Parathyroid adenoma (tissue), 2 donors: ENCODE measurements at regions not wholly inside any gene's neighbourhood (a gene's known extent, or its start where the extent isn't known, plus 50 kb on each side); places are given as distances from the start of the nearest gene placed in this dataset.
"Not testable (repeated sequence)": the region's sequence is repeated elsewhere in the genome, so short reads cannot be mapped to it uniquely, and the experiment has no call there.

Source experiments
- H2AFZ ChIP-seq: fragments of 300-600 bp; sonication (generic); one replicate; pipeline ENCODE4 v1.7.0; 2017; ENCODE audit warnings: antibody characterized with exemption, mild to moderate bottlenecking
- H3K27ac ChIP-seq: fragments of 300-600 bp; sonication (generic); one replicate; pipeline ENCODE4 v1.7.0; 2017
- H3K27me3 ChIP-seq: fragments of 300-600 bp; sonication (generic); one replicate; pipeline ENCODE4 v1.7.0; 2017; ENCODE audit warnings: low read length; ENCODE audit not compliant: control insufficient read depth, insufficient read depth
- H3K36me3 ChIP-seq: fragments of 300-600 bp; sonication (generic); one replicate; pipeline ENCODE4 v1.7.0; 2017; ENCODE audit warnings: low read length; ENCODE audit not compliant: control insufficient read depth, insufficient read depth
- H3K4me1 ChIP-seq: fragments of 300-600 bp; sonication (generic); one replicate; pipeline ENCODE4 v1.7.0; 2017; ENCODE audit warnings: control low read depth
- H3K4me2 ChIP-seq: fragments of 300-600 bp; sonication (generic); one replicate; pipeline ENCODE4 v1.7.0; 2017; ENCODE audit warnings: low read length
- H3K4me3 ChIP-seq: fragments of 300-600 bp; sonication (generic); one replicate; pipeline ENCODE4 v1.7.0; 2017; ENCODE audit warnings: low read depth, low read length
- H3K79me2 ChIP-seq: fragments of 300-600 bp; sonication (generic); one replicate; pipeline ENCODE4 v1.7.0; 2017; ENCODE audit warnings: control low read depth
- H3K9ac ChIP-seq: fragments of 300-600 bp; sonication (generic); one replicate; pipeline ENCODE4 v1.7.0; 2017; ENCODE audit warnings: mild to moderate bottlenecking
- H3K9me3 ChIP-seq: fragments of 300-600 bp; sonication (generic); one replicate; pipeline ENCODE4 v1.7.0; 2017; ENCODE audit warnings: low read length; ENCODE audit not compliant: control insufficient read depth
- TF ChIP-seq, protein P1 (sequence below): fragments of 300-600 bp; sonication (generic); IDR thresholded peaks from one replicate; pipeline ENCODE4 v1.7.0; 2017; ENCODE audit warnings: antibody characterized with exemption, mild to moderate bottlenecking
- donor health status: primary hyperparathyroidism.

DNA sequence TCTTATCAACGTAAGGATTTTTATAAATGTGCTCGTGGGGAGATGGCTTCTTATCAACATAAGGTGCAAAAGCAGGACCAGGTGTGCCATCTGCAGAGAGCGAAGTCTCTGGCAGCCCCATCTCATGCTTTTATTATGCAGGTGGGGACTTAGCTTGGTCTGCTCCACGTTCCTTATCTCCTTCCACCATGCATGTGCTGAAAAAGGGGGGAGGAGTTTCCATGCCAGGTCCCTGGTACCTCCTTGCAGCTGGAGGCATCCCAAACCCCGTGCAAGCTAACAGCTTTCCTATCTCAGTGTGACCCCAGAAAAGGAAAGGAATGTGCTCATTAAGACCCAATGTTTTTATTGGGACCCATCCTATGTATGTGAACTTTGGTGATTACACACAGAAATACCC lies 608.5 kb downstream of the TMEM121 start:
- no peak overlapping the region for H2AFZ ChIP-seq
- H3K4me1 ChIP-seq = no peaks in the 10 kb centered on the region
- no peak overlapping the region for H3K9ac ChIP-seq
- H3K27me3 ChIP-seq = no peaks in the 10 kb centered on the region
- H3K79me2 ChIP-seq = no peaks in the 10 kb centered on the region
- H3K36me3 ChIP-seq = no peaks in the 10 kb centered on the region
- no peak overlapping the region for H3K4me2 ChIP-seq
- TF ChIP-seq, protein P1, sequence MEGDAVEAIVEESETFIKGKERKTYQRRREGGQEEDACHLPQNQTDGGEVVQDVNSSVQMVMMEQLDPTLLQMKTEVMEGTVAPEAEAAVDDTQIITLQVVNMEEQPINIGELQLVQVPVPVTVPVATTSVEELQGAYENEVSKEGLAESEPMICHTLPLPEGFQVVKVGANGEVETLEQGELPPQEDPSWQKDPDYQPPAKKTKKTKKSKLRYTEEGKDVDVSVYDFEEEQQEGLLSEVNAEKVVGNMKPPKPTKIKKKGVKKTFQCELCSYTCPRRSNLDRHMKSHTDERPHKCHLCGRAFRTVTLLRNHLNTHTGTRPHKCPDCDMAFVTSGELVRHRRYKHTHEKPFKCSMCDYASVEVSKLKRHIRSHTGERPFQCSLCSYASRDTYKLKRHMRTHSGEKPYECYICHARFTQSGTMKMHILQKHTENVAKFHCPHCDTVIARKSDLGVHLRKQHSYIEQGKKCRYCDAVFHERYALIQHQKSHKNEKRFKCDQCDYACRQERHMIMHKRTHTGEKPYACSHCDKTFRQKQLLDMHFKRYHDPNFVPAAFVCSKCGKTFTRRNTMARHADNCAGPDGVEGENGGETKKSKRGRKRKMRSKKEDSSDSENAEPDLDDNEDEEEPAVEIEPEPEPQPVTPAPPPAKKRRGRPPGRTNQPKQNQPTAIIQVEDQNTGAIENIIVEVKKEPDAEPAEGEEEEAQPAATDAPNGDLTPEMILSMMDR = no peak
- H3K9me3 ChIP-seq = no peaks in the 10 kb centered on the region
- H3K4me3 ChIP-seq = no peak overlapping the region
- H3K27ac ChIP-seq = no peak overlapping the region

DNA sequence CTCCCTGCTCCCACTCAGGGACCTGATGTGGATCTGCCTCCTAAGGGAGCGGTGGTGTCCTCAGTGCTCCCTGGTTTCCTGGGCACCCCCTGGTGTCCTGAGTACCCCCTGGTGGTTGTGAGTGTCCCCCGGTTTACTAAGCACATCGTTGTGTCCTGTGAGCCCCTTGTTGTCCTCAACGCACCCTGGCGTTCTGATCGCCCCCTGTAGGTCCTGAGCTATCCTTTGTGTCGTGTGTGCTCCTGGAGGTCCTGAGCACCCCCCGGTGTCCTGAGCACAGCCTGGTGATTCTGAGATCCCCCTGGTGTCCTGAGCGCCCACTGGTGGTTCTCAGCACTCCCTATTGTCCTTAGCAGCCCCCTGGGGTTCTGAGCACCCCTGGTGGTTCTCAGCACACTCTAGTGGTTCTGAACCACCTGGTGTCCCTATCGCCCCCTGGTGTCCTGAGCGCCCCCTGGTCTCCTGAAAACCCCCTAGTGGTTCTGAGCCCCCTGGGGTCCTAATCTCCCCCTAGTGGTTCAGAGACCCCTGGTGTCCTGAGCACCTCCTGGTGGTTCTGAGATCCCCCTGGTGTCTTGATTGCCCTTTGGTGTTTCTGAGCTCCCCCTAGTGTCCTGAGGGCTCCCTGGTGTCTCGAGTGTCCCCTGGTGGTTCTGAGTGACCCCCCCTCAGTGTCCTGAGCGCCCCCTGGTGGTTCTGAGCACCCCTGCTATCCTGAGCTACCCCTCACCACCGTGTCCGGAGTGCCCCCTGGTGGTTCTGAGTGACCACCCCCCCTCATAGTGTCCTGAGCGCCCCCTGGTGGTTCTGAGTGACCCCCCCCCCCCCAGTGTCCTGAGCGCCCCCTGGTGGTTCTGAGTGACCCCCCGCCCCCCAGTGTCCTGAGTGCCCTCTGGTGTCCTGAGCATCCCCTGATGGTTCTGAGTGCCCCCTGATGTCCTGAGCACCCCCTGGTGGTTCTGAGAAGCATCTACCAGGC lies 615.1 kb downstream of the TMEM121 start:
- TF ChIP-seq, protein P1 = no peak
- Histone ChIP-seq H3K4me1 (no peaks in the 10 kb centered on the region), H3K27me3 (no peaks in the 10 kb centered on the region), H2AFZ (no peak overlapping the region), H3K4me2 (no peak overlapping the region), H3K27ac (no peak overlapping the region), H3K36me3 (no peaks in the 10 kb centered on the region), H3K9me3 (no peaks in the 10 kb centered on the region), H3K9ac (no peak overlapping the region), H3K79me2 (no peaks in the 10 kb centered on the region), H3K4me3 (no peak overlapping the region)

DNA sequence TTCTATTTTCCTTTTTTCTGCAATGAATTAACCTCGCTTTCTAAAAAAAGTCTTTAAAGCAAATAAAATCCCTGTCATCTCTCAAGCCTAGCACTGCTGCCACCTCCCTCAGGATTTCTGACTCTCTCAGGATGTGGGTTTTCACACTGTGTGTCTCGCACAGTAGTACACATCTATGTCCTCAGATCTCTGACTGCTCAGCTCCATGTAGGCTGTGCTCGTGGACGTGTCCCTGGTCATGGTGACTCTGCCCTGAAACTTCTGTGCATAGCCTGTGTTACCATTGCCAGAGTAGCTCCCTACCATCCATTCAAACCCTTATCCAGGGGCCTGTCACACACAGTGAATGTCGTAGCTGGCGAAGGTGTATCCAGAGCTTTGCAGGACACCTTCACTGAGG lies 619.3 kb downstream of the TMEM121 start:
- H3K27me3 ChIP-seq, H3K4me3 ChIP-seq, H3K36me3 ChIP-seq: not testable (repeated sequence)

DNA sequence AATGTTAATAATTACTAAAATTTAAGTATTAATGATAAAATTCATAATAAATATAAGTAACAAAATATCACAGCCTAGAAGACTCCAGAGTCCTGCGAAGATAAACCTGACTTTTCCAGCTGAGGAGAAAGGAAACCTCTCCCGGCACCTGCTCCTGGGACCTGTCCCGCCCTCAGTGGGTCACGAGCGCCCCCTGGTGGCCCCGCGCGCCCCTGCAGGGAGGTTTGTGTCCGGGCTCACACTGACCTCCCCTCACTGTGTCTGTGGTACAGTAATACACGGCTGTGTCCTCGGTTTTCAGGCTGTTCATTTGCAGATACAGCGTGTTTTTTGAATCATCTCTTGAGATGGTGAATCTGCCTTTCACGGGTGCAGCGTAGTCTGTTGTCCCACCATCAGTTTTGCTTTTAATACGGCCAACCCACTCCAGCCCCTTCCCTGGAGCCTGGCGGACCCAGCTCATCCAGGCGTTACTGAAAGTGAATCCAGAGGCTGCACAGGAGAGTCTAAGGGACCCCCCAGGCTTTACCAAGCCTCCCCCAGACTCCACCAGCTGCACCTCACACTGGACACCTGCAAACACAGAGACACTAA lies 627.1 kb downstream of the TMEM121 start:
- H3K4me1 ChIP-seq, H3K9me3 ChIP-seq, H3K9ac ChIP-seq, H3K27ac ChIP-seq, H3K79me2 ChIP-seq, H3K4me3 ChIP-seq, H2AFZ ChIP-seq, H3K36me3 ChIP-seq, H3K4me2 ChIP-seq, H3K27me3 ChIP-seq: not testable (repeated sequence)
- TF ChIP-seq, protein P1 = peak; percentile 75

More for the DNA sequence above, 619.3 kb downstream of the TMEM121 start:
- not testable (repeated sequence) for H3K9ac ChIP-seq, H3K4me2 ChIP-seq, H3K4me1 ChIP-seq, H3K27ac ChIP-seq, H3K9me3 ChIP-seq, H2AFZ ChIP-seq, H3K79me2 ChIP-seq

DNA sequence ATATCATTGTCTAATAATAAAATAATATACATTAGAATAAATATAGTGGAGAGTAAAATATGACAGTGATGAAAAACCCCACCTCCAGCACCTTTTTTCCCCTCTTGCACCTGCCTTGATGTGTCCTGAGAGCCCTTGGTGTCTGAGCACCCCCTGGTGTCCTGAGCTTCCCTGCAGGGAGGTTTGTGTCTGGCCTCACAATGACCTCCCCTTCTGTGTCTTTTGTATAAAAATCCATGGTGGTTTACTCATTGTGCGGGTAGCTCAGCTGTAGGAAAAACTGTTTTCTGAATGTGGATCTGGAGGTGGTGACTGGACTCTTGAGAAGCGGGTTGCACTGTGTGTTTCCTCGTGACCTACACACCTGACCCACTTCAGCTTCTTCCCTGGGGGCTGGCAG lies 636.9 kb downstream of the TMEM121 start:
- Histone ChIP-seq H3K36me3 (no peaks in the 10 kb centered on the region), H3K79me2 (no peaks in the 10 kb centered on the region), H3K27ac (no peak overlapping the region), H3K9ac (no peak overlapping the region), H3K4me2 (no peak overlapping the region), H3K4me3 (no peak overlapping the region), H3K9me3 (no peaks in the 10 kb centered on the region), H3K4me1 (no peaks in the 10 kb centered on the region), H2AFZ (no peak overlapping the region), H3K27me3 (peaks cover 4% of the 10 kb centered on the region)
- TF ChIP-seq, protein P1 = no peak

DNA sequence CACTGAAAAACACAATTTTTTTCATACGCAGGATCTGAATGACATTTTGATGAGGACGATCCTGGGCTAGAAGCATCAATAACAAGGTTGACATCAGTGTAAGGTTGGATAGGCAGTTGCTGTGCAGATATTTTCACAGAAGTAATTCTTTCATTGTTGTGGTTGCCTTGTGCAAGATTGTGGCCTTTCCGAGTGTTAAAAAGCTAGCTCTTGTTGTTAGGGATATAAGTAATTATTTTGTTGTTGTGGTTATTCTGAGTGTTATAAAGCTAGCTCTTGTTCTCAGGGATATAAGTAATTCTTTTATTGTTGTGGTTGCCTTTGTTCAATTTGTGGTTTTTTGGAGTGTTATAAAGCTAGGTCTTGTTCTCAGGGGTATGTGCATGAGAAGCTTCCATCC lies 637.4 kb downstream of the TMEM121 start:
- not testable (repeated sequence) for H3K9me3 ChIP-seq, H3K4me2 ChIP-seq, H3K4me3 ChIP-seq, H3K9ac ChIP-seq, H3K79me2 ChIP-seq, H3K27ac ChIP-seq, H3K27me3 ChIP-seq, H2AFZ ChIP-seq, H3K36me3 ChIP-seq, H3K4me1 ChIP-seq
